ENCODE measurements at regions not wholly inside any gene's neighbourhood (a gene's known extent, or its start where the extent isn't known, plus 50 kb on each side); places are given as distances from the start of the nearest gene placed in this dataset.

DNA sequence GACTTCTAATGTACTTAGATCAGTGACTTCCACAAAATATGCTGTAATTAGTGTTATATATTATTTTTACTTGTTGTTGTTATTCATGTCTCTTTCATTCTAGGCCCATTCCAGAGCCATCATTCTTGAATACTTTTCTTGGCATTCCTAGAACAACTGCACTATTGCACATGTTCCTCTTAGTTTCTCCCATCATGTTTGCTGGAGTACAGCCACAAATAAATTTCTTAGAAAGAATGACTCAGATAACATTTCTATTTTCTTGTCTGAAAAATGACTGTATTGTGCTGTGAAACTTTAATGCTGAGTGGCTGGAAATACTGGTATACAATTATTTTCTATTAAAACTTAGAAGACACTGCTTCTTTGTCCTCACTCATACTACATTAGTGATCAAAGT lies 651.0 kb upstream of the STEAP1 start:
- CTCF ChIA-PET: no interaction called here
- Mint-ChIP-seq H3K27ac (no peak overlapping the region), H3K4me3 (no peak overlapping the region), H3K4me1 (no peaks in the 10 kb centered on the region), H3K9me3 (peaks cover 4% of the 10 kb centered on the region; the same call in 1 of the 2 replicates), H3K36me3 (no peaks in the 10 kb centered on the region), H3K27me3 (ENCODE audit: low read depth) (no peaks in the 10 kb centered on the region)
- POLR2A ChIA-PET: no interaction called here
- ATAC-seq (no peak), DNase-seq (ENCODE audit: low spot score) (no peak)
- TF ChIP-seq, protein P1, sequence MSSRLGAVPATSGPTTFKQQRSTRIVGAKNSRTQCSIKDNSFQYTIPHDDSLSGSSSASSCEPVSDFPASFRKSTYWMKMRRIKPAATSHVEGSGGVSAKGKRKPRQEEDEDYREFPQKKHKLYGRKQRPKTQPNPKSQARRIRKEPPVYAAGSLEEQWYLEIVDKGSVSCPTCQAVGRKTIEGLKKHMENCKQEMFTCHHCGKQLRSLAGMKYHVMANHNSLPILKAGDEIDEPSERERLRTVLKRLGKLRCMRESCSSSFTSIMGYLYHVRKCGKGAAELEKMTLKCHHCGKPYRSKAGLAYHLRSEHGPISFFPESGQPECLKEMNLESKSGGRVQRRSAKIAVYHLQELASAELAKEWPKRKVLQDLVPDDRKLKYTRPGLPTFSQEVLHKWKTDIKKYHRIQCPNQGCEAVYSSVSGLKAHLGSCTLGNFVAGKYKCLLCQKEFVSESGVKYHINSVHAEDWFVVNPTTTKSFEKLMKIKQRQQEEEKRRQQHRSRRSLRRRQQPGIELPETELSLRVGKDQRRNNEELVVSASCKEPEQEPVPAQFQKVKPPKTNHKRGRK (CRISPR knock-in tag; IDR thresholded peaks at IDR 0.05; ENCODE audit: borderline replicate concordance): no peak
- TF ChIP-seq FOXK1 (CRISPR knock-in tag; IDR thresholded peaks at IDR 0.05): no peak
- TF ChIP-seq, protein P2, sequence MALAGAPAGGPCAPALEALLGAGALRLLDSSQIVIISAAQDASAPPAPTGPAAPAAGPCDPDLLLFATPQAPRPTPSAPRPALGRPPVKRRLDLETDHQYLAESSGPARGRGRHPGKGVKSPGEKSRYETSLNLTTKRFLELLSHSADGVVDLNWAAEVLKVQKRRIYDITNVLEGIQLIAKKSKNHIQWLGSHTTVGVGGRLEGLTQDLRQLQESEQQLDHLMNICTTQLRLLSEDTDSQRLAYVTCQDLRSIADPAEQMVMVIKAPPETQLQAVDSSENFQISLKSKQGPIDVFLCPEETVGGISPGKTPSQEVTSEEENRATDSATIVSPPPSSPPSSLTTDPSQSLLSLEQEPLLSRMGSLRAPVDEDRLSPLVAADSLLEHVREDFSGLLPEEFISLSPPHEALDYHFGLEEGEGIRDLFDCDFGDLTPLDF (CRISPR knock-in tag; IDR thresholded peaks at IDR 0.05): no peak
- TF ChIP-seq, protein P3, sequence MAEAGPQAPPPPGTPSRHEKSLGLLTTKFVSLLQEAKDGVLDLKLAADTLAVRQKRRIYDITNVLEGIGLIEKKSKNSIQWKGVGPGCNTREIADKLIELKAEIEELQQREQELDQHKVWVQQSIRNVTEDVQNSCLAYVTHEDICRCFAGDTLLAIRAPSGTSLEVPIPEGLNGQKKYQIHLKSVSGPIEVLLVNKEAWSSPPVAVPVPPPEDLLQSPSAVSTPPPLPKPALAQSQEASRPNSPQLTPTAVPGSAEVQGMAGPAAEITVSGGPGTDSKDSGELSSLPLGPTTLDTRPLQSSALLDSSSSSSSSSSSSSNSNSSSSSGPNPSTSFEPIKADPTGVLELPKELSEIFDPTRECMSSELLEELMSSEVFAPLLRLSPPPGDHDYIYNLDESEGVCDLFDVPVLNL (CRISPR knock-in tag; IDR thresholded peaks at IDR 0.05; ENCODE audit: borderline replicate concordance, low read depth): no peak
- TF ChIP-seq MXD4 (CRISPR knock-in tag; IDR thresholded peaks at IDR 0.05; ENCODE audit: borderline replicate concordance): no peak
- TF ChIP-seq, protein P4, sequence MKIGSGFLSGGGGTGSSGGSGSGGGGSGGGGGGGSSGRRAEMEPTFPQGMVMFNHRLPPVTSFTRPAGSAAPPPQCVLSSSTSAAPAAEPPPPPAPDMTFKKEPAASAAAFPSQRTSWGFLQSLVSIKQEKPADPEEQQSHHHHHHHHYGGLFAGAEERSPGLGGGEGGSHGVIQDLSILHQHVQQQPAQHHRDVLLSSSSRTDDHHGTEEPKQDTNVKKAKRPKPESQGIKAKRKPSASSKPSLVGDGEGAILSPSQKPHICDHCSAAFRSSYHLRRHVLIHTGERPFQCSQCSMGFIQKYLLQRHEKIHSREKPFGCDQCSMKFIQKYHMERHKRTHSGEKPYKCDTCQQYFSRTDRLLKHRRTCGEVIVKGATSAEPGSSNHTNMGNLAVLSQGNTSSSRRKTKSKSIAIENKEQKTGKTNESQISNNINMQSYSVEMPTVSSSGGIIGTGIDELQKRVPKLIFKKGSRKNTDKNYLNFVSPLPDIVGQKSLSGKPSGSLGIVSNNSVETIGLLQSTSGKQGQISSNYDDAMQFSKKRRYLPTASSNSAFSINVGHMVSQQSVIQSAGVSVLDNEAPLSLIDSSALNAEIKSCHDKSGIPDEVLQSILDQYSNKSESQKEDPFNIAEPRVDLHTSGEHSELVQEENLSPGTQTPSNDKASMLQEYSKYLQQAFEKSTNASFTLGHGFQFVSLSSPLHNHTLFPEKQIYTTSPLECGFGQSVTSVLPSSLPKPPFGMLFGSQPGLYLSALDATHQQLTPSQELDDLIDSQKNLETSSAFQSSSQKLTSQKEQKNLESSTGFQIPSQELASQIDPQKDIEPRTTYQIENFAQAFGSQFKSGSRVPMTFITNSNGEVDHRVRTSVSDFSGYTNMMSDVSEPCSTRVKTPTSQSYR (CRISPR knock-in tag; IDR thresholded peaks at IDR 0.05): no peak
- TF ChIP-seq KAT7 (CRISPR knock-in tag; IDR thresholded peaks at IDR 0.05; ENCODE audit: borderline replicate concordance): no peak
- TF ChIP-seq NFYB (CRISPR knock-in tag; conservative IDR thresholded peaks at IDR 0.05; ENCODE audit: low read depth): no peak
- TF ChIP-seq ZNF396 (CRISPR knock-in tag; IDR thresholded peaks at IDR 0.05; ENCODE audit: borderline replicate concordance): no peak
- TF ChIP-seq, protein P5, sequence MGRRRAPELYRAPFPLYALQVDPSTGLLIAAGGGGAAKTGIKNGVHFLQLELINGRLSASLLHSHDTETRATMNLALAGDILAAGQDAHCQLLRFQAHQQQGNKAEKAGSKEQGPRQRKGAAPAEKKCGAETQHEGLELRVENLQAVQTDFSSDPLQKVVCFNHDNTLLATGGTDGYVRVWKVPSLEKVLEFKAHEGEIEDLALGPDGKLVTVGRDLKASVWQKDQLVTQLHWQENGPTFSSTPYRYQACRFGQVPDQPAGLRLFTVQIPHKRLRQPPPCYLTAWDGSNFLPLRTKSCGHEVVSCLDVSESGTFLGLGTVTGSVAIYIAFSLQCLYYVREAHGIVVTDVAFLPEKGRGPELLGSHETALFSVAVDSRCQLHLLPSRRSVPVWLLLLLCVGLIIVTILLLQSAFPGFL (CRISPR knock-in tag; IDR thresholded peaks at IDR 0.05; ENCODE audit: borderline replicate concordance): no peak
- TF ChIP-seq ZNF416 (CRISPR knock-in tag; IDR thresholded peaks at IDR 0.05): no peak
- no peak for TF ChIP-seq ESRRA (CRISPR knock-in tag; IDR thresholded peaks at IDR 0.05; ENCODE audit: borderline replicate concordance)
- TF ChIP-seq, protein P6, sequence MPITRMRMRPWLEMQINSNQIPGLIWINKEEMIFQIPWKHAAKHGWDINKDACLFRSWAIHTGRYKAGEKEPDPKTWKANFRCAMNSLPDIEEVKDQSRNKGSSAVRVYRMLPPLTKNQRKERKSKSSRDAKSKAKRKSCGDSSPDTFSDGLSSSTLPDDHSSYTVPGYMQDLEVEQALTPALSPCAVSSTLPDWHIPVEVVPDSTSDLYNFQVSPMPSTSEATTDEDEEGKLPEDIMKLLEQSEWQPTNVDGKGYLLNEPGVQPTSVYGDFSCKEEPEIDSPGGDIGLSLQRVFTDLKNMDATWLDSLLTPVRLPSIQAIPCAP (CRISPR knock-in tag; IDR thresholded peaks at IDR 0.05): no peak
- TF ChIP-seq, protein P7, sequence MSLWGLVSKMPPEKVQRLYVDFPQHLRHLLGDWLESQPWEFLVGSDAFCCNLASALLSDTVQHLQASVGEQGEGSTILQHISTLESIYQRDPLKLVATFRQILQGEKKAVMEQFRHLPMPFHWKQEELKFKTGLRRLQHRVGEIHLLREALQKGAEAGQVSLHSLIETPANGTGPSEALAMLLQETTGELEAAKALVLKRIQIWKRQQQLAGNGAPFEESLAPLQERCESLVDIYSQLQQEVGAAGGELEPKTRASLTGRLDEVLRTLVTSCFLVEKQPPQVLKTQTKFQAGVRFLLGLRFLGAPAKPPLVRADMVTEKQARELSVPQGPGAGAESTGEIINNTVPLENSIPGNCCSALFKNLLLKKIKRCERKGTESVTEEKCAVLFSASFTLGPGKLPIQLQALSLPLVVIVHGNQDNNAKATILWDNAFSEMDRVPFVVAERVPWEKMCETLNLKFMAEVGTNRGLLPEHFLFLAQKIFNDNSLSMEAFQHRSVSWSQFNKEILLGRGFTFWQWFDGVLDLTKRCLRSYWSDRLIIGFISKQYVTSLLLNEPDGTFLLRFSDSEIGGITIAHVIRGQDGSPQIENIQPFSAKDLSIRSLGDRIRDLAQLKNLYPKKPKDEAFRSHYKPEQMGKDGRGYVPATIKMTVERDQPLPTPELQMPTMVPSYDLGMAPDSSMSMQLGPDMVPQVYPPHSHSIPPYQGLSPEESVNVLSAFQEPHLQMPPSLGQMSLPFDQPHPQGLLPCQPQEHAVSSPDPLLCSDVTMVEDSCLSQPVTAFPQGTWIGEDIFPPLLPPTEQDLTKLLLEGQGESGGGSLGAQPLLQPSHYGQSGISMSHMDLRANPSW (CRISPR knock-in tag; conservative IDR thresholded peaks at IDR 0.05; ENCODE audit: low read depth): no peak
- TF ChIP-seq, protein P8, sequence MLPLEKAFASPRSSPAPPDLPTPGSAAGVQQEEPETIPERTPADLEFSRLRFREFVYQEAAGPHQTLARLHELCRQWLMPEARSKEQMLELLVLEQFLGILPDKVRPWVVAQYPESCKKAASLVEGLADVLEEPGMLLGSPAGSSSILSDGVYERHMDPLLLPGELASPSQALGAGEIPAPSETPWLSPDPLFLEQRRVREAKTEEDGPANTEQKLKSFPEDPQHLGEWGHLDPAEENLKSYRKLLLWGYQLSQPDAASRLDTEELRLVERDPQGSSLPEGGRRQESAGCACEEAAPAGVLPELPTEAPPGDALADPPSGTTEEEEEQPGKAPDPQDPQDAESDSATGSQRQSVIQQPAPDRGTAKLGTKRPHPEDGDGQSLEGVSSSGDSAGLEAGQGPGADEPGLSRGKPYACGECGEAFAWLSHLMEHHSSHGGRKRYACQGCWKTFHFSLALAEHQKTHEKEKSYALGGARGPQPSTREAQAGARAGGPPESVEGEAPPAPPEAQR (CRISPR knock-in tag; IDR thresholded peaks at IDR 0.05): no peak
- no peak for TF ChIP-seq ZNF232 (CRISPR knock-in tag; IDR thresholded peaks at IDR 0.05)
- TF ChIP-seq ELF4 (CRISPR knock-in tag; IDR thresholded peaks at IDR 0.05; ENCODE audit: low read depth): no peak
- TF ChIP-seq, protein P9, sequence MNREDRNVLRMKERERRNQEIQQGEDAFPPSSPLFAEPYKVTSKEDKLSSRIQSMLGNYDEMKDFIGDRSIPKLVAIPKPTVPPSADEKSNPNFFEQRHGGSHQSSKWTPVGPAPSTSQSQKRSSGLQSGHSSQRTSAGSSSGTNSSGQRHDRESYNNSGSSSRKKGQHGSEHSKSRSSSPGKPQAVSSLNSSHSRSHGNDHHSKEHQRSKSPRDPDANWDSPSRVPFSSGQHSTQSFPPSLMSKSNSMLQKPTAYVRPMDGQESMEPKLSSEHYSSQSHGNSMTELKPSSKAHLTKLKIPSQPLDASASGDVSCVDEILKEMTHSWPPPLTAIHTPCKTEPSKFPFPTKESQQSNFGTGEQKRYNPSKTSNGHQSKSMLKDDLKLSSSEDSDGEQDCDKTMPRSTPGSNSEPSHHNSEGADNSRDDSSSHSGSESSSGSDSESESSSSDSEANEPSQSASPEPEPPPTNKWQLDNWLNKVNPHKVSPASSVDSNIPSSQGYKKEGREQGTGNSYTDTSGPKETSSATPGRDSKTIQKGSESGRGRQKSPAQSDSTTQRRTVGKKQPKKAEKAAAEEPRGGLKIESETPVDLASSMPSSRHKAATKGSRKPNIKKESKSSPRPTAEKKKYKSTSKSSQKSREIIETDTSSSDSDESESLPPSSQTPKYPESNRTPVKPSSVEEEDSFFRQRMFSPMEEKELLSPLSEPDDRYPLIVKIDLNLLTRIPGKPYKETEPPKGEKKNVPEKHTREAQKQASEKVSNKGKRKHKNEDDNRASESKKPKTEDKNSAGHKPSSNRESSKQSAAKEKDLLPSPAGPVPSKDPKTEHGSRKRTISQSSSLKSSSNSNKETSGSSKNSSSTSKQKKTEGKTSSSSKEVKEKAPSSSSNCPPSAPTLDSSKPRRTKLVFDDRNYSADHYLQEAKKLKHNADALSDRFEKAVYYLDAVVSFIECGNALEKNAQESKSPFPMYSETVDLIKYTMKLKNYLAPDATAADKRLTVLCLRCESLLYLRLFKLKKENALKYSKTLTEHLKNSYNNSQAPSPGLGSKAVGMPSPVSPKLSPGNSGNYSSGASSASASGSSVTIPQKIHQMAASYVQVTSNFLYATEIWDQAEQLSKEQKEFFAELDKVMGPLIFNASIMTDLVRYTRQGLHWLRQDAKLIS (CRISPR knock-in tag; IDR thresholded peaks at IDR 0.05; ENCODE audit: borderline replicate concordance): no peak
- TF ChIP-seq, protein P10, sequence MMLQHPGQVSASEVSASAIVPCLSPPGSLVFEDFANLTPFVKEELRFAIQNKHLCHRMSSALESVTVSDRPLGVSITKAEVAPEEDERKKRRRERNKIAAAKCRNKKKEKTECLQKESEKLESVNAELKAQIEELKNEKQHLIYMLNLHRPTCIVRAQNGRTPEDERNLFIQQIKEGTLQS (CRISPR knock-in tag; conservative IDR thresholded peaks at IDR 0.05): no peak
- no peak for TF ChIP-seq OVOL2 (CRISPR knock-in tag; IDR thresholded peaks at IDR 0.05; ENCODE audit: borderline replicate concordance)

All from WTC11 (cell line).